Right ventricle myocardium inferior (tissue), 1 donor: ENCODE measurements at regions not wholly inside any gene's neighbourhood (a gene's known extent, or its start where the extent isn't known, plus 50 kb on each side); places are given as distances from the start of the nearest gene placed in this dataset.
A peak's percentile ranks its signal among the peaks of the same experiment; 100 is the strongest.

Experiments used
- ATAC-seq: fragments of 200-7000 bp; cut with Tn5 transposase; one replicate; pipeline ENCODE4 v1.9.1; 2020; ENCODE audit warnings: mild to moderate bottlenecking, moderate library complexity
- DNase-seq: peaks from one replicate; pipeline ENCODE4 v3.0.0; 2021; ENCODE audit errors: missing footprints
- intact Hi-C: fragments of 100-400 bp; cut with DNase I; formaldehyde crosslinking; loops from one replicate; pipeline ENCODE4 v1.11.0; 2022
- donor health status: DM: no; HTN: yes; CAD: no; lungs with severe emphysema.

- DNase-seq: no peak
- ATAC-seq: no peak
- intact Hi-C loops: loop anchor here (5.0 kb wide), 1 partner anchor 37 kb away; no protein-coding TSS in a partner anchor
These were observed 123.9 kb downstream of the SNX5 start for GRCh38 chr20:17844549-17845298.

- intact Hi-C loops: loop anchor here (5.0 kb wide), 1 partner anchor 37 kb away; no protein-coding TSS in a partner anchor
- ATAC-seq: no peak
- DNase-seq: no peak
These were observed 124.5 kb downstream of the SNX5 start for GRCh38 chr20:17844133-17844429.

- DNase-seq: no peak
- intact Hi-C loops: loop anchor here (5.0 kb wide), 1 partner anchor 36 kb away; no protein-coding TSS in a partner anchor
- peak; percentile 75 for ATAC-seq
These were observed 125.1 kb downstream of the SNX5 start for GRCh38 chr20:17843246-17844132.

DNA sequence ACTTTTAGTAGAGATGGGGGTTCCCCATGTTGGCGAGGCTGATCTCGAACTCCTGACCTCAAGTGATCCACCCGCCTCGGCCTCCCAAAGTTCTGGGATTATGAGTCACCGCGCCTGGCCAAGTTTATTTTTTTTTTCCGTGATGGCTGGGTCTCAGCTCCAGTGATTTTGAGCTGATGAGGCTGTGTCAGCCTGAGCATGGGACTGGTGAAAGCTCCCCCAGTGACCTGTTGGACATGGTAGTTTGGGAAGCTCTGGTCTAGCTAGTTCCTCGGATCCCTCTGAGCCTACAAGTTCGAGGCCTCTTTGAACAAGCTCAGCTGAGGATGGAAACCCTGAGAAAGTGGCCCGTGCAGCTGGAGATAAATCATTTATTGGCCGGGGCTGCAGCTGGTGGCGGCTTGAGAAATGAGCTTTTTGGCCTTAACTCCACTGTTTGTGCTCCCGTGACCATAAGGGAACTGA is 126.8 kb downstream of the SNX5 start:
- intact Hi-C loops: loop anchor here (5.0 kb wide), 1 partner anchor 34 kb away; no protein-coding TSS in a partner anchor
- ATAC-seq: peak; percentile 82
- no peak for DNase-seq

DNA sequence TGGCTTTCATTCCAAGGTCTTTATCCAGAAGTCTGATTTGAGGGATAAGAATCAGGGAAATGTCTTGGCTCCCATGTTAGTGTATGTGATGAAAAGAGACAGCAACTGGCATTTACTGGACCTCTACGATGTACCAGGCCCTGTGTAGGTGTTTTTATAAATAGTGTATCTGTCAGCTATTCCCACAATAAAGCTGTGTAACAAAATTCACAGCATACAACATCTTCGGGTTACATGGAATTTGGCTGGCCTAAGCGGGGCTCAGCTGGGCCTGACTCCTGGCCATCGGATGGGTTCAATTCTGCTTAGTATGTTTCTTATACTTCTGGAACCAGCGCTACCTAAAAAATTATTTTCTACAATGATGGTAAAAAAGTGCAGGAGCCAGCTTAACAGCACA is 128.2 kb downstream of the SNX5 start:
- DNase-seq (no peak), ATAC-seq (no peak)
- intact Hi-C loops: loop anchor here (5.0 kb wide), 1 partner anchor 33 kb away; no protein-coding TSS in a partner anchor

GRCh38 chr20:17838921-17839320 is 129.7 kb downstream of the SNX5 start:
- intact Hi-C loops: no loop called here
- DNase-seq (no peak), ATAC-seq (no peak)

DNA sequence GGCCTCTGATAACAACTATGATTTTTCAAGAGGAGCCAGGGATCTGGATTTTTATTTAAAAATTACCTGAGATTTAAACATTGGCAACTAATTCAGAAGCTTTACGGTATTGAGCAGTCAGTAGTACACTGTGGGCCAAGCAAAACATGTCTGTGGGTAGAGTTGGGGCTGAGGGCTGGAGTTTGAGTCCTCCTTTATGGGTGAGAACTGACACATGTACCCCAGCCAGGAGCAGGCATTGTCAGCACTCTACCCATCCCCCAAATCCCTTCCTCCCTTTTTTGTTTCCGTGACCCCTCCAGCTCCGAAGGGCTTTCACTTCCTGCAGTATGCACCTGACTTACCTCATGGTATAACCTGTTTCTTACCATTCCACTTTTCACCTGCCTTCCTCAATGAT is 131.4 kb downstream of the SNX5 start:
- ATAC-seq (no peak), DNase-seq (no peak)
- intact Hi-C loops: no loop called here

DNA sequence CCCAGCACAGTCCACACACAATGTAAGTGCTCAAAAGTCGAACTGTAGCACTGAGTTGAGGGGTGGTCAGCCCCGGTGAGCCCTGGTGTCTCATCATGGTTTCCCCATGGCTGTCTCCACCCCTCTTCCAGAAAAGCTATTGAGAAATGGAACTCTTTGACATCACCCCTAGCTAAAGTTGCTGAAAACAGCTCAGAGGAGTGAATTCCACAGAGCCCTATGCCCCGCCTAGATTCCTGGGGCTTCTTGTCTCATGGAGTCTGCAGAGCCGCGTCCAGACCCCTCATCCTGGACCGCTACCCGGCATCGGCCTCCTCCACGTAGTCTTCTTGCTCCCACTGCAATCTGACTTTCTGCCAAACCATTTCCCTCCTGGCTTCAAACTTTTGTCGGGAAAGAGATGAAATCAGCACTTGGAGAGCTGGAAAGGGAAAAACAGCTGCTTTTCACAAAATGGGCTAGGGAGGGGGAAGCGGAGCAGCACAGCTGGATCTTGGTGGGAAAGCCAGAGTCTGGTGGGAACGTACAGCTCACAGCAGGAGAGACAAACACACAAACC is 132.2 kb downstream of the SNX5 start:
- peak; percentile 96 for ATAC-seq
- intact Hi-C loops: no loop called here
- DNase-seq: peak; percentile 91

DNA sequence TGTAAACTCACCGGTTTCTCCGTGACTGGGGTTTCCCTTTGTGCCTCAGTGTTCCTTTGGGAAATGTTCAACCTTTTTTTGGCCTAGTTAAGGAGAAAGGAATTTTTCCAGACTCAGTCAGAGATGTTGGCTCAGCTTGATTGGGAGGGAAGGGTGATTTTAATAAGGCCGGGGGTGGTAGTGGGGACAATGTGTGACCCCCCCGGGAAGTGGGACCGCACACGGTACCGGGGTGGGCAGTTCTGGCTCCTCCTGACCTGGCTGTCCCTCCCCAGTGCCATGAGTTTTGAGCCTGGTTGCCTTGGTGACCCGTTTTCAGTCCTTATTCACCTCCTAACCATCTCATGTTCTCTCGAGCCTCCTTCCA is 132.7 kb downstream of the SNX5 start:
- peak; percentile 18 for ATAC-seq
- intact Hi-C loops: no loop called here
- no peak for DNase-seq

- peak; percentile 53 for ATAC-seq
- intact Hi-C loops: no loop called here
These were observed 133.2 kb downstream of the SNX5 start for GRCh38 chr20:17835240-17835933.

GRCh38 chr20:17834804-17835203 is 133.8 kb downstream of the SNX5 start:
- no peak for DNase-seq
- ATAC-seq: no peak
- intact Hi-C loops: no loop called here

More at GRCh38 chr20:17835240-17835933, 133.2 kb downstream of the SNX5 start:
- DNase-seq: no peak

DNA sequence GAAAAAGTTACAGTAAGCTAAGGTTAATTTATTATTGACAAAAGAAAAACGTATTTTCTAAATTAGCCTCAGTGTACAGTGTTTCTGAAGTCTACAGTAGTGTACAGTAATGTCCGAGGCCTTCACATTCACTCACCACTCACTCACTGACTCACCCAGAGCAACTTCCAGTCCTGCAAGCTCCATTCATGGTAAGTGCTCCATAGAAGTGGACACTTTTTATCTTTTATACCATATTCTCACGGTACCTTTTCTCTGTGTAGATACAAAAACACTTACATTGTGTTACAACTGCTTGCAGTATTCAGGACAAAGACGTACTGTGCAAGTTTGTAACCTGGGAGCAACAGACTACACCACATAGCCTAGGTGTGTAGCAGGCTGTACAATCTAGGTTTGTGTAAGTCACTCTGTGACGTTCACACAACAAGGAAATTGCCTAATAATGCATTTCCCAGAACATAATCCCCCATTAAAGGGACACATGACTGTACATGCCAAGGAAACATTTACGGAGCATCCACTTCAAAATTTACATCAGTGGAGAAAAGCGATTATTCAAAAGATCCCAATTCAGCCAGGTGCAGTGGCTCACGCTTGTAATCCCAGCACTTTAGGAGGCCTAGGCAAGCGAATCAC is 133.4 kb downstream of the BANF2 start:
- DNase-seq (no peak), ATAC-seq (no peak)
- intact Hi-C loops: no loop called here

- DNase-seq: no peak
- intact Hi-C loops: no loop called here
- no peak for ATAC-seq
These were observed 132.6 kb downstream of the BANF2 start for GRCh38 chr20:17832236-17832915.

DNA sequence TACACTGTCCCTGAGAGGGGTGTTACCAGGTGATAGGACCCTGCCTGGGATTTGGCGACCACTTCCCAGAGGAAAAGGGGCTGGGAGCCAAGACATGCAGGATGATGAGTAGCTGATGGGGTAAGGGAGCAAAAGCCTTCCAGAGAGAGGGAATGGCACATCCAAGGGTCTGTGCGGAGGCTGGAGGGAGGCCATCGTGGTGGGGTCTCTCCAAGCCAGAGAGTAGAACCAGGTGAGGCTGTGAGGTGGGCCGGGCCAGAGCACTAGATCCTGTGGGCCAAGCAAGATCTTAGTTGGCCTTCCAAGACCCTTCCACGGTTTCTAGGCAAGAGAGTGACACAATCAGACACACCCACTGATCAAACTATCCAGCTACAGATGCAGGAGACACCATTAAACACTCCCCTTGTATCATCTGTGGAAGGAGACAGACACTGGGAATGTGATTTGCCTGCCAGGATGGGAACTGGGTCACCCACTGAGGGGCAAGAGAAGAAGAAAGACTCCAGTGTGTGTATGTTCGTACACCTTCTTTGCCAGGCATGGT is 128.9 kb downstream of the BANF2 start:
- DNase-seq (no peak), ATAC-seq (no peak)
- intact Hi-C loops: no loop called here

DNA sequence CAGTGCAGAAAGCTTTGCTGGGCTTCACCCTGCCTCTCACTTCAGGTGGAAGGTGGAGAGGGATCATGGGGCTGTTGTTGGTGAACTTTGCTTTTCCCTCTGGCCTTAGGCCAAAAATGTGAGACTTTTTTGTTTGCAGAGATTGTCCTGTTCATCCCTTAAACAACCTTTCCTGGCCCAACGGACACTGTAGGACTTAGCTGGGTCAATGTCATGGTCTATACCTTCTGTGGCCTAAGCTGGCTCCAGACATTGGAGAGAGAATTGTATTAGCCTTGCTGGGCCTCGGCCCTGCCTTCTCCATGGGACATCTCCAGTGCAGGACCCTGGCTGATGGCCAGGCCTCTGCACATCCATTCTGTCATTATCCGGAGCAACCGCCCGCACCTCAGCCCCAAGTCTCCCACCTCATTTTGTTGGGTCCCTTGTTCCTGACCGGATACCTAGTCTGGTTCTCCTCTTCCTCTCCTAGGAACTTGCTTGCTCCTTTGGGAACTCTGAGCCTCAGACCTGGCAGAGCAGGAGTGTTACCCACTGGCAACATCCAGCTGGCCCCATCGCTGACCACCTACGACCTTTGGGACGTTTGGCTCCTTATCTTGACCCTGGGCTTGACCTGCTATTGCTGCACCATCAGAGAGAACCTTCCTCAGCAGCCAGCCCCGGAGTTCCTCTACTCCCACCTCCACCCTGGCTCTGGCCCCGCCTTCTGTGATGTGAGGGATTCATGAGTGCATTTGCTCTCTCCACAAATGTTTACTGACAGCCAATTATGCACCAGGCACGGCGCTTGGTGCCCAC is 128.2 kb downstream of the BANF2 start:
- no peak for ATAC-seq
- no peak for DNase-seq
- intact Hi-C loops: no loop called here

DNA sequence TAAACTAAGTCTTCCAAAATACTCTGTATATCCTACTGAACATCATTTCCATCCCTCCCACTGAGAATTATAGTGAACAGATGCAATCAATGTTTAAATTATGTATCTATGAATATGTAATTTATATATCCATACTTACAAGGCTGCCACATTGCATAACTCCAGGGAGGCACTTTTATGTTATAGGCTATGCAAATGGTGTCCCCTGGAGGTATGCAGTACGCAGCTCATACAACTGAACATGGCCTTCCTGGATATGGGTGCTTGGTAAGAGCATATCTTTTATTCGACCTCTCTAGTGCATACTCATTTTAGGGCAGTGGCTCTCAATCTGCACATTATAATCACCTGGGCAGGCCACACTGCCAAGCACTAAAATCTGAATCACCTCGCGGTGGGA is 127.3 kb downstream of the BANF2 start:
- ATAC-seq (no peak), DNase-seq (no peak)
- intact Hi-C loops: no loop called here
